Activated naive CD4-positive, alpha-beta T cell treated with anti-CD3 and anti-CD28 coated beads, Interleukin-2, amount 50 U/mL, for 72 hours (primary cell): ENCODE measurements at regions not wholly inside any gene's neighbourhood (a gene's known extent, or its start where the extent isn't known, plus 50 kb on each side); places are given as distances from the start of the nearest gene placed in this dataset.

Experiments used
- ATAC-seq, 2 donors: fragments of 150-1000 bp; cut with Tn5 transposase; 2 replicates each; pipeline ENCODE4 v1.10.0; 2021; ENCODE audit warnings: mild to moderate bottlenecking in 2 of 2, moderate library complexity in 2 of 2
- DNase-seq, 2 donors: peaks; one replicate each; pipeline ENCODE4 v3.0.0; 2021 to 2022; ENCODE audit warnings: low spot score in 2 of 2
- H3K27ac Mint-ChIP-seq, 2 donors: one replicate each; pipeline ENCODE4 v1.8.0; 2022; ENCODE audit warnings: mild to moderate bottlenecking in 2 of 2, mixed read lengths in 2 of 2
- H3K36me3 Mint-ChIP-seq, 2 donors: one replicate each; pipeline ENCODE4 v1.8.0; 2022; ENCODE audit warnings: mixed read lengths in 2 of 2
- H3K9me3 Mint-ChIP-seq, 2 donors: one replicate each; pipeline ENCODE4 v1.8.0; 2022; ENCODE audit warnings: mixed read lengths in 2 of 2

DNA sequence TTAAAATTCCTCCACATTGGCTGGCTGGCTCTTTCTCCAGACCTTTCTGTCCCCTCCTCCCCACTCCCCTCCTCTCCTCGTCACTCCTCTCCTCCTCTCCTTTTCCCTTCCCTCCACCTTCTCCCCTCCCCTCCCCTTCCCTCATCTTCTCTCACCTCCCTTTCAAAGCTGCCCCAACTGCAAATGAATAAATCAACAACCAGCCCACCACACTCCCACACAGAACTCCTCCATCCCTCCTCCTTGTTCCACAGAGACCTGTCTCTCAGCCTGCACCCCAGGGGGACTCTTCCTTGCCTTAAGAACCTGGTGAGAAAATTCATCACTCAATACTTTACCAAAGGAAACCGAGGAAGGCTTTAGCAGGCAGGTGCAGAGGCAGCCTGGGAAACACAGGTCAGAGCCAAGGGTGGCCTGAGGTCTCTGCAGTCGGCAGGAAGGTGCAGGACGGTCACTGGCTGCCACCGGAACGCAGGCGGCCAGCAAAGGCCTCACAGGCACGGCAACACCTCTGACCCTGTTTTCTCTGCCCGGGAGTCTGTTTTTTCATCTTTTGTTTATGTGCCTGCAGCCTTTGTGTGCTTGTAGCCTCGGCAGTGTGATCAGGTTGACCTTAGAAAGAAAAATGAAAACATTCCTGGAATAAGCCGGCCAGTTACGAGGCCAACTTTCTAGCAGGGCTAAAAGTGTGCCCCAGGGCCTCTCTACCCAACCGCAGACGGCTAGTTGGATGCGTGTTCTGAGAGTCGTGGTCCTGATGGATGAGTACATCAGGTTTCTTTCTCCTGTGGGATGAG lies 207.6 kb upstream of the KLF6 start:
- H3K36me3 Mint-ChIP-seq = peaks cover 0 to 6% of the 10 kb centered on the region in 2 donors
- H3K27ac Mint-ChIP-seq = no peak overlapping the region
- ATAC-seq (no peak), DNase-seq (no peak)
- H3K9me3 Mint-ChIP-seq = peaks cover 0 to 9% of the 10 kb centered on the region in 2 donors

DNA sequence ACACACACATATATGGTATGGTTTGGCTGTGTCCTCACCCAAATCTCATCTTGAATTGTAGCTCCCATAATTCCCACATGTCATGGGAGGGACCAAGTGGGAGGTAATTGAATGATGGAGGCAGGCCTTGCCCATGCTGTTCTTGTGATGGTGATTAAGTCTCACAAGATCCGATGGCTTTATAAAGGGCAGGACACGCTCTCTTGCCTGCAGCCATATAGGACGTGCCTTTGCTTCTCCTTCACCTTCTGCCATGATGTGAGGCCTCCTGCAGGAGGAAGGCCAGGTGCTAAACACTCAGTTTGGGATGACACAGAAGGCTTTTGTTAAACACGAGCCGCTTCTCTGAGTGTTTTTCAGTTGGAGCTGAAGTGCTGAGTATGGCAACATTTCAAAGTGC lies 205.3 kb upstream of the KLF6 start:
- Mint-ChIP-seq H3K9me3 (peaks cover 0 to 7% of the 10 kb centered on the region in 2 donors), H3K27ac (no peak overlapping the region), H3K36me3 (peaks cover 0 to 6% of the 10 kb centered on the region in 2 donors)
- no peak for DNase-seq
- ATAC-seq = no peak

DNA sequence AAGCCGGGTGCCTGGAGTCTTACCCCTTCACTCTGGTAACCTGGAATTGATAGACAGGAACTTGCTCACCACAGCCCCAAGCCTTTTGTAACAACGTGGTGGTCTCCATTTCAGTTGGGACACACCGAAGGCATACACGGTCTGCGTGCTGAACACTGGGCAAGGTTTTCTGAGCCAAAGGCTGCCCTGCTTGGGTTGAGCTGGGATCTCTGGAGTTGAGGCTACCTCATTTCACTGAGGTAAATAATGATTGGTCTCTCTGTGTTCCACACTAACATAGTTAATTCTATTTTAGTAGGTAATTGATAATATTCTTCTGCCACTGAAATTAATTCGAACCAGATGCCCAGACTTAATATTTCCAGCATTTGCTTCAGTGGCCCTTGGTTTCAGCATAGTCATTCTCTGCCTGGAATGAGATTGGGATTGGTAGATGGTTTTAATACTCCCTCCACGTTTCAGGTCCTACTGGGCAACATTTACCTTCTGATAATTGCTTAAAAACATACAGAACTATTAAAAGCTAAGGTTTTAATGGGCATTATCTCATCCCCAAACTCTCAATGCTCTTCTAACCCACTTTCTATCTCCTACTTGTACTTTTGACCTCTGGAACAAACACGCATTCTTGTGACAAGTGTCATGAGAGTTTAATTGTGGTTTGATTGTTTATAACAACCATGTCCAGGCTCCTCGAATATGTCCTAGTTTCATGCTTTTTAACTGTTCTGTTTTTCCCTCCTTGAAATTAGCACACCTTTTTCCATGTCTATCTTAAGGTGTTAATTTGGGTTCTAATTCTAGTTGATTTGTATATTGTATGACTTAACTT lies 202.3 kb upstream of the KLF6 start:
- ATAC-seq = no peak
- Mint-ChIP-seq H3K36me3 (peaks cover 5 to 17% of the 10 kb centered on the region in 2 donors), H3K27ac (no peak overlapping the region), H3K9me3 (peaks cover 4% of the 10 kb centered on the region in 2 donors)
- DNase-seq = no peak

DNA sequence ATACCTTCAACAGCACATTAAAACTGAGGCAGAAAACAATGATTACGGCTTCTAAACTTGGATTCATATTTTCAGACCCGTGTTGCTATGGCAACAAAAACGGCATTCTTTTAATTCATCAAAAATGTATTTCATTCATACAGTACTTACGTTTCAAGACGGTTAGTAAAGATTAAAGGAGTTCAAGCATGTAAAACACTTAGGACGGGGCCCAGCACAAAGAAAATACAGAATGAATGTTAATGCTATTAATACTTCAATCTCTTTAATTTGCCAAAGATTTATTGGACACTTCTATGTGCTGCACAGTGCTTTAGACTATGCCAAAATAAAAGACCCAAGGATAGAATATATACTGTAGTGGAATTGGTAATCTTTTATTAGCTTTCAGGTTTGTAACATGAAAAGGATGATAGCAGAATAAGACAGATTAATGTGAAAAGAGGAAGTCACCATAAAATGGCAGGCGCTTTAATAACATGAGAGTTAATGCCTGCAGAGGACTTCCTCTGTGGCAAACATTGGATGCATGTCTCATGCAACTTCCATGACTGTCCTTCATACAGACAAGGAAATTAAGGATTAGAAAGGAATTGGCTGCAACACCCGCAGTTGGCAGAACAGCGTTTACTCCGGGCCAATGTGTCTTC lies 201.6 kb upstream of the KLF6 start:
- no peak overlapping the region for H3K27ac Mint-ChIP-seq
- peaks cover 4% of the 10 kb centered on the region in 2 donors for H3K9me3 Mint-ChIP-seq
- ATAC-seq = no peak
- no peak for DNase-seq
- H3K36me3 Mint-ChIP-seq = peaks cover 5 to 19% of the 10 kb centered on the region in 2 donors

DNA sequence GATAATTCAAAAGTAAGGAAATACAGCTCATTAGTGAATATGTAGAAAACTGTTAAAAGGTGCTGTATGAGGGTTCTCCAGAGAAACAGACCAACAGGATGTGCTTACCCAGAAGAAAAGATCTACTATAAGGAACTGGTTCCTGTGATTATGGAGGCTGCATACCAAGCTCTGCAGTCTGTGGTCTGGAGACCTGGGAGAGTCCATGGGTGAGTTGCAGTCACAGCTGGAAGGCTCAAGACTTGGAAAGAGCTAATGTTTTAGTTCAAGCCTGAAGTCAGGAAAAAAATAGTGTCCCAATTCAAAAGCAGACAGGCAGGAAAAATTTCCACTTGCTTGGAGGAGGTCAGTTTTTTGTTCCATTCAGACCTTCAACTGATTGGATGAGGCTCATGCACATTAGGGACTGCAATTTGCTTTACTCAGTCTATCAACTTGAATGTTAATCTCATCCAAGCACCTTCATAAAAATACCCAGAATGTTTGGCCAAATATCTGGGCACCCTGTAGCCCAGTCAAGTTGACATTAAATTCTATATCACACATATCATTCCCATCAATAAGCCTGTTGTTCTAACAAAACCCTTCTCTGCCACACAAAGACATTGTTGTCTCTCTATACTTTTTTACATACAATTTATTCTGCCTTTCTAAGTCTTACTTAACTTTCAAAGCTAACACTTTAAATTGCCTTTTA lies 197.9 kb upstream of the KLF6 start:
- peaks cover 13 to 15% of the 10 kb centered on the region in 2 donors for H3K36me3 Mint-ChIP-seq
- peaks cover 9 to 11% of the 10 kb centered on the region in 2 donors for H3K9me3 Mint-ChIP-seq
- no peak overlapping the region for H3K27ac Mint-ChIP-seq
- ATAC-seq (no peak), DNase-seq (no peak)

DNA sequence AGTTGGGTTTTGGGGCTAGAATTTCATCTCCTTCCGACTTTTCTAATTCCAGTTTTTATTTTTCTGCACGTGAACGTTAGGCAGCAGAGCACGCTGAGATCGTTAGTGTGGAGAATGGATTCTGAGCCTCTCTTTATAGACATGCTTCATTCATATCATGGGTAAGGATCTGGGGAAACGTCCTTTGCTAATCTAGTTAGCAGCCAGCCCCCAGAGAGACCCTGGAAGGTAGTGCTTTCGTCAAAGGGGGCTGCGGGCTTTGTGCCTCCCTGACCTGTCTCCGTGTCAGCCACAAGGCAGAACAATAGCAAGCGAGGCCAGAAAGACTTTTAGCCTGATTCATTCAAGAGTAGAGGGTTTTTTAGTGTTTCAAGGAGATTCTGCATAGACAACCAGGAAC lies 196.3 kb upstream of the KLF6 start:
- Mint-ChIP-seq H3K27ac (no peak overlapping the region), H3K36me3 (peaks cover 13 to 15% of the 10 kb centered on the region in 2 donors), H3K9me3 (peaks cover 9 to 11% of the 10 kb centered on the region in 2 donors)
- ATAC-seq (no peak), DNase-seq (no peak)

DNA sequence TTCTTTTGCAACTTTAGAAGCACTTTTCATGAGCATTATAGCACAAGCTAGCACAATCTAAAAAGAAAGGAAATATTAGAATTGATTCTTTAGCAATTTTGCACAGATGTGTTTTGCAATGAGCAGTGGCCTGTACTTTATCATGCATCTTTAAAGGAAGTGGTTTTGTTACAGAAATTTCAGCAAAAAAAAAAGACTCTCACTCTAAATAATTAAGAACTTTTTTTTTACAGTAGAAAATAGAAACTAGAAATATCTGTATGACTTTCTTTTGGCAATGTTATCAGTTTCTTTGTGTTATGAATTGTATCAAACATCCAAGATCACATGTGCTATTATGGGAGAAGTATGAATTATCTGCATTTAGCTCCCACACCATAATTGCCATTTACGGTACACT lies 195.7 kb upstream of the KLF6 start:
- H3K27ac Mint-ChIP-seq = no peak overlapping the region
- no peak for DNase-seq
- peaks cover 13 to 15% of the 10 kb centered on the region in 2 donors for H3K36me3 Mint-ChIP-seq
- H3K9me3 Mint-ChIP-seq = peaks cover 9 to 11% of the 10 kb centered on the region in 2 donors
- ATAC-seq = peak in 1 of 2 donors; percentile 77

DNA sequence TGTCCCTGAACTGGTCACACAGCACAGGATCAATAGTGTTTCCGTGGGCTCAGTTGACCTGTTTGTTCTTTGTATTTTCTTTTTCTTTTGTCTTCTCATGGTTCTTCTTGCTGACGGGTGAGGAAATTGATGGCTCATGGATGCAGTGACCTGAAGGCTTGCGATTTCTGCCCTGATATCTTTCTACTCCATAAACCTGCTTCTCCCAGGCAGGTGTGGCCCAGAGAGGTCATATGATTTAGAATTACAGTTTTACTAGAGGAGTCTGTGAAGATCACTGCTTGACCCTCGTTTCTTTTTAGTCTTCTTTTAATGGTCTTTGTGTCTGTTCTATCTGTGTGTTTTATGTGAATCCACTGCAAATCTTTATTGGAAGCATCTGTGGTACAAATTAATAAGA lies 195.1 kb upstream of the KLF6 start:
- ATAC-seq = no peak
- no peak for DNase-seq
- Mint-ChIP-seq H3K27ac (no peak overlapping the region), H3K9me3 (peaks cover 9 to 11% of the 10 kb centered on the region in 2 donors), H3K36me3 (peaks cover 14 to 15% of the 10 kb centered on the region in 2 donors)

DNA sequence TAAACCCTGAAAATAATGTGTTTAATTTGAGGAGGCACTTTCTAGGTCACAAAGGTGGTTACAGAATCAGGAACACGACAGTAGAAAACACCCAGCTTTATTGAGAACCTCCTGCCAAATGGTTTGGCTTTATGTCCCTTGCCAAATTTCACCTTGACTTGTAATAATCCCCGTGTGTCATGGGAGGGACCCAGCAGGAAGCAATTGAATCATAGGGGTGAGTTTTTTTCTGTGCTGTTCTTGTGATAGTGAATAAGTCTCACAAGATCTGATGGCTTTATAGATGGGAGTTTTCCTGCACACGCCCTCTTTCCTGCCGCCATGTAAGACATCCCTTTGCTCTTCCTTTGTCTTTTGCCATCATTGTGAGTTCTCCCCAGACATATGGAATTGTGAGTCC lies 193.8 kb upstream of the KLF6 start:
- Mint-ChIP-seq H3K27ac (no peak overlapping the region), H3K36me3 (peaks cover 18 to 24% of the 10 kb centered on the region in 2 donors), H3K9me3 (peaks cover 12 to 16% of the 10 kb centered on the region in 2 donors)
- DNase-seq = no peak
- ATAC-seq = peak; percentile 24 to 34

DNA sequence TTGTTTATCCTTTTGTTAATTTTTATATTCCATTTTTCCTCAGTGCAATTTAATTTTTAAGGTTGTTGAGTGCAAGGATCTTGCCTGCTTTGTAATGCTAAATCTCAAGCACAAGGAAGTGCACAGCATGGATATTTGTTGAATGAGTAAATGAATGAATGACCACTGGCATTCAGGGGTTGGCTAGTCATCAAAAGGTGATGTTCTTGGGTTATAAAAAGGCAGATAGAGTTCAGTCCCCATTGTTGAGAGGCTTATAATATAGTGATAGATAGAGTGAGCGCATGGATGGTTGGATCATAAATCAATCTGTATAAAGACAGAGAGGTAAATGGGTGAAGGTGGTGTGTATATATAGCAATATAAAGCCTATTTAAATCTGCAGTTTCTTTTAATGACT lies 193.2 kb upstream of the KLF6 start:
- DNase-seq = no peak
- H3K36me3 Mint-ChIP-seq = peaks cover 18 to 21% of the 10 kb centered on the region in 2 donors
- peaks cover 12 to 14% of the 10 kb centered on the region in 2 donors for H3K9me3 Mint-ChIP-seq
- no peak for ATAC-seq
- no peak overlapping the region for H3K27ac Mint-ChIP-seq

DNA sequence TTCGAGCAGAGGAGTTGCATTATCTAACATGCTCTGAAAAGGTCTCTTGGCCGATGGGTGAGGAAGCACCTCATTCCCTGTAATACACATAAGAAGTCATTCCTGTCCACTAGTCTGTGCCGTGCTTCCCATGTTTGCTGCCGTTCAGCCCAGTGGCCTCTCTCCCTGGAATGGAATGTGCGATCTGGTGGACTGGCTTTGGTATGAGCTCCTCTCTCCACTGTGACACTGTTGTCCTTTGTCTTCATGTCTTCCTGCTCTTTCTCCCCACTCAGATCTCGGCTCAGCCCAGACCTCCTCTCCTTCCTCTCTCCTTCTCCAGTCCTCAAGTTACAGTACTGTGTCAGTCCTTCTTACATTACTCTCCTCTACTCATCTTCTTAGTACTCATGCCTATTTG lies 192.8 kb upstream of the KLF6 start:
- DNase-seq (no peak), ATAC-seq (no peak)
- Mint-ChIP-seq H3K27ac (no peak overlapping the region), H3K9me3 (peaks cover 12 to 13% of the 10 kb centered on the region in 2 donors), H3K36me3 (peaks cover 16 to 17% of the 10 kb centered on the region in 2 donors)

DNA sequence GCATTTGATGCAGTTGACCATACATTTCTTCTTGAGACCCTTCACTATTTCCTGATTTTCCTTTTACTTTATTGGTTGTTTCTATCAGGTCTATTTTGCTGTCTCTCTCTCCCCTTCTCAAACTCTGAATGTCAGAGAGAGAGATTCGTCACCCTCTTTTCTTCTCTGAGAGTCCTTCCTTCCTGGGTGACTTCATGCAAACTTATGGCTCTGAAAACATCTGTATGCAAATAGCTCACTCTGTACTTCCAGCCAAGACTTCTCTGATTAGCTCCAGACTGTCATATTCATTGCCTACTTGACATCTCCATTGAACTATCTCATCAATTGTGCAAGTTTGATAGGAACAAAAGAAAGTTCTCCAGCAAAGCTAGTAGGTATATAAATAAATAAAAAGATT lies 191.7 kb upstream of the KLF6 start:
- peaks cover 12 to 13% of the 10 kb centered on the region in 2 donors for H3K9me3 Mint-ChIP-seq
- peaks cover 13% of the 10 kb centered on the region in 2 donors for H3K36me3 Mint-ChIP-seq
- H3K27ac Mint-ChIP-seq = no peak overlapping the region
- no peak for DNase-seq
- ATAC-seq = peak in 1 of 2 donors; percentile 68

DNA sequence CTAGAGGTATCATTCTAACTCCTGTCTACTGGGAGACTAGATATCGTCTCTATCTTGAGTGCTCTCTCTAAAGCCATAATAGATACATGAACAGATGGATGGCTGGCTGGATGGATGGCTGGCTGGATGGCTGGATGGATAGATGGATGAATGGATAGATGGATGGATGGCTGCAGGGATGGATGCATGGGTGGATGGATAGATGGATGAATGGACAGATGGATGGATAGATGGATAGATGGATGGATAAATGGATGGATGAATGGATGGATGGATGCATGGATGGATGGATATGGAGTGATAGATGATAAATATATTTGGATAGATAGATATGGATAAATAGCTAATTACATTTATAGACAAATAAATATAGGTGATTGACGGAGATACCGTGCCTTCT lies 191.2 kb upstream of the KLF6 start:
- Mint-ChIP-seq H3K36me3 (peaks cover 13 to 19% of the 10 kb centered on the region in 2 donors), H3K9me3 (peaks cover 12 to 13% of the 10 kb centered on the region in 2 donors), H3K27ac (no peak overlapping the region)
- no peak for ATAC-seq
- no peak for DNase-seq

DNA sequence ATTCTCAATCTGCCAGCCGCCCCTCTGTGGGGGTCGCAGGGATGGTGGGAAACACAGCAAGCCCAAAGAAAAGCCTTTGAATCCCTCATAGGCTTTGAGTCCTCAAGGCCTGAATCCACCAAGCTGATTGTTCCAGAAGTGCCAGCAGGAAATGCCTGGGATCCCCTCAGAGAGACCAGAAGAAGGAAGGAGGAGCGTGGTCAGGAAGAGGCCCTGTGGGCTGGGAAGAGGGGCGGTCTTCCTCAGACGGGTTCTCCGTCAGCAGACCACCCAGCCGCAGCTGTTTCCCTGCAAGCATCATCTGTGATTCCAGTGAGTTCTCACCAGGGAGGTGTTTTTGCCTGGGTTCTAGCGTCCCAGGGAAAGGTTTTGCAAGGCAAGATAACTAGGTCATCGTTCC lies 190.0 kb upstream of the KLF6 start:
- Mint-ChIP-seq H3K9me3 (peaks cover 10 to 12% of the 10 kb centered on the region in 2 donors), H3K27ac (no peak overlapping the region), H3K36me3 (peaks cover 13 to 30% of the 10 kb centered on the region in 2 donors)
- DNase-seq = no peak
- no peak for ATAC-seq

DNA sequence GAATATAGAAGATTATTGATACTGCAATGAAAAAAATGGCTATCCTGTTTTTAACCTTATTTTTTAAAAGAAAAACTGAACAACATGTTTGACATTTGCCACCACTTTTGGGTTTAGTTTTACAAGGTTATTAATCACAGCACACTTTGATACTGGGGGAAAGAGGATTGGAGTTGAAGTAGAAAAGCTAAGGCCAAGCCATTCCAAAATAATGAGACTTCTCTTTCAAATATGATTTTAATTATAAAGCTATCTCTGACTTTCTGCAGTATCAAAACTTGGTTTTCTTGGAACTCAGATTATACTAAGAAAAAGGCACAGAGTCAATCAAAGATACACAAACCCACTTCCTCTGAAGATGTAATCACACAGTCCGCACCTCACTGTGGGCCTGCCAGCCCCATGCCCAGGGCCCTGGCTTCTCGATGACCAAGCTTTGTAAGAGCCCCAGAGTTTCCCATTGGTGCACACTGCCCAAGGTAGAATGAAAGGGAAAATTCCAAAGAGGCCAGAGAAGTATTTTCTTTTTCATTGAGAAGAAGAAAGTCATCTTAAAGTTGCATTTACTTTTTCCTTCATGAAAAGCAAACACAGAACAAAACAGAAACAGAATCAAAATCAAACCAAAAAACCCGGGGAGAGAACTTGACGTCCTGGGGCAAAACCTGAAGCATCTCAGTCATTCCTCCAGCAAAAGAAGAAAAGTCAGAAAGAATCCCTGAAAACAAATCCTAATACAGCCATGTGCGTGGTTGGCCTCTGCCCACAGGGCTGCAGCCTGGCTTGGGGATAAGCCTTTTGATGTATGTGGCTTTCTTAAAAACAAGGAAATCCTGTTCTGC lies 187.7 kb upstream of the KLF6 start:
- Mint-ChIP-seq H3K27ac (peak overlapping the region; percentile 56 to 93), H3K36me3 (peaks cover 4 to 40% of the 10 kb centered on the region in 2 donors)

More for the DNA sequence above, 187.7 kb upstream of the KLF6 start:
- DNase-seq = peak in 1 of 2 donors; percentile 27
- H3K9me3 Mint-ChIP-seq = peaks cover 5 to 11% of the 10 kb centered on the region in 2 donors
- peak; percentile 89 for ATAC-seq
